ENCODE measurements at regions not wholly inside any gene's neighbourhood (a gene's known extent, or its start where the extent isn't known, plus 50 kb on each side); places are given as distances from the start of the nearest gene placed in this dataset.
A peak's percentile ranks its signal among the peaks of the same experiment; 100 is the strongest.

DNA sequence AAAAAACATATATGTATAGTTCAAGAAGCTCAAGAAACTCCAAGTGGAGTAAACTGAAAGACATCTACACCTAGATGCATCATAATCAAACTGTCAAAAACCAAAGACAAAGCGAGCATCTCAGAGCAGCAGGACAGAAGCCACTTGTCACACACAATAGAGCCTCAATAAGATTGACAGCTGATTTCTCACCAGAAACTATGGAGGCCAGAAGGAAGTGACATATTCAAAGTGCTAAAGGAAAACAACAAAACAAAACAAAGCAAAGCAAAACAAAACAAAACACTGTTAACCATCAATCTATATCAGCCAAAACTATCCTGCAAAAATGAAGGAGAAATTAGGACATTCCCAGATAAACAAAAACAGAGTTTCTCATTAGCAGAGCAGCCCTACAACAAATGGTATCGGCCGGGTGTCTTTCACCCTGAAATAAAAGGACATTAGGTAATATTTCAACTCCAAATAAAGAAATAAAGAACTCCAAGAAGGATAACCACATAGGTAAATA is 65.8 kb upstream of the SEPTIN5 start (continued):
- no peak for TF ChIP-seq RFX1 (IDR thresholded peaks at IDR 0.05)
- peak; percentile 90 to 96 for TF ChIP-seq MLLT1 (IDR thresholded peaks at IDR 0.05)
- peak; percentile 35; the same call in 1 of the 2 replicates for TF ChIP-seq CXXC5 (CRISPR knock-in tag; IDR thresholded peaks at IDR 0.05)
- peak; percentile 99 for TF ChIP-seq NBN (IDR thresholded peaks at IDR 0.05; ENCODE audit: low read depth)
- TF ChIP-seq MAFK (IDR thresholded peaks at IDR 0.05; ENCODE audit: low read length), result no peak
- peak in 1 of 3 experiments; percentile 54 for TF ChIP-seq YY1 (IDR thresholded peaks at IDR 0.05; ENCODE audit: borderline replicate concordance in 1 of 3, control insufficient read depth in 1 of 3, extremely low read depth in 1 of 3, insufficient read depth in 3 of 3, insufficient read length in 1 of 3, insufficient replicate concordance in 2 of 3, low read depth in 1 of 3, low read length in 2 of 3)
- no peak for TF ChIP-seq SAP30 (IDR thresholded peaks at IDR 0.05; ENCODE audit: borderline replicate concordance, insufficient read depth, low read depth, low read length, poor library complexity, severe bottlenecking)
- TF ChIP-seq HNRNPLL (IDR thresholded peaks at IDR 0.05; ENCODE audit: low read depth, low read length, poor library complexity, severe bottlenecking), result no peak
- no peak for TF ChIP-seq CCNT2 (IDR thresholded peaks at IDR 0.05; ENCODE audit: borderline replicate concordance, extremely low read depth, insufficient read length, low read depth, low read length)
- TF ChIP-seq, protein P1, sequence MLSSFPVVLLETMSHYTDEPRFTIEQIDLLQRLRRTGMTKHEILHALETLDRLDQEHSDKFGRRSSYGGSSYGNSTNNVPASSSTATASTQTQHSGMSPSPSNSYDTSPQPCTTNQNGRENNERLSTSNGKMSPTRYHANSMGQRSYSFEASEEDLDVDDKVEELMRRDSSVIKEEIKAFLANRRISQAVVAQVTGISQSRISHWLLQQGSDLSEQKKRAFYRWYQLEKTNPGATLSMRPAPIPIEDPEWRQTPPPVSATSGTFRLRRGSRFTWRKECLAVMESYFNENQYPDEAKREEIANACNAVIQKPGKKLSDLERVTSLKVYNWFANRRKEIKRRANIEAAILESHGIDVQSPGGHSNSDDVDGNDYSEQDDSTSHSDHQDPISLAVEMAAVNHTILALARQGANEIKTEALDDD (IDR thresholded peaks at IDR 0.05), result no peak
- TF ChIP-seq, protein P2, sequence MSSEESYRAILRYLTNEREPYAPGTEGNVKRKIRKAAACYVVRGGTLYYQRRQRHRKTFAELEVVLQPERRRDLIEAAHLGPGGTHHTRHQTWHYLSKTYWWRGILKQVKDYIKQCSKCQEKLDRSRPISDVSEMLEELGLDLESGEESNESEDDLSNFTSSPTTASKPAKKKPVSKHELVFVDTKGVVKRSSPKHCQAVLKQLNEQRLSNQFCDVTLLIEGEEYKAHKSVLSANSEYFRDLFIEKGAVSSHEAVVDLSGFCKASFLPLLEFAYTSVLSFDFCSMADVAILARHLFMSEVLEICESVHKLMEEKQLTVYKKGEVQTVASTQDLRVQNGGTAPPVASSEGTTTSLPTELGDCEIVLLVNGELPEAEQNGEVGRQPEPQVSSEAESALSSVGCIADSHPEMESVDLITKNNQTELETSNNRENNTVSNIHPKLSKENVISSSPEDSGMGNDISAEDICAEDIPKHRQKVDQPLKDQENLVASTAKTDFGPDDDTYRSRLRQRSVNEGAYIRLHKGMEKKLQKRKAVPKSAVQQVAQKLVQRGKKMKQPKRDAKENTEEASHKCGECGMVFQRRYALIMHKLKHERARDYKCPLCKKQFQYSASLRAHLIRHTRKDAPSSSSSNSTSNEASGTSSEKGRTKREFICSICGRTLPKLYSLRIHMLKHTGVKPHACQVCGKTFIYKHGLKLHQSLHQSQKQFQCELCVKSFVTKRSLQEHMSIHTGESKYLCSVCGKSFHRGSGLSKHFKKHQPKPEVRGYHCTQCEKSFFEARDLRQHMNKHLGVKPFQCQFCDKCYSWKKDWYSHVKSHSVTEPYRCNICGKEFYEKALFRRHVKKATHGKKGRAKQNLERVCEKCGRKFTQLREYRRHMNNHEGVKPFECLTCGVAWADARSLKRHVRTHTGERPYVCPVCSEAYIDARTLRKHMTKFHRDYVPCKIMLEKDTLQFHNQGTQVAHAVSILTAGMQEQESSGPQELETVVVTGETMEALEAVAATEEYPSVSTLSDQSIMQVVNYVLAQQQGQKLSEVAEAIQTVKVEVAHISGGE (CRISPR knock-in tag; IDR thresholded peaks at IDR 0.05), result no peak
- TF ChIP-seq TRIM28 (IDR thresholded peaks at IDR 0.05), result peak; percentile 100
- TF ChIP-seq E2F4 (CRISPR knock-in tag; IDR thresholded peaks at IDR 0.05; ENCODE audit: low read depth), result no peak
- no peak for TF ChIP-seq PCBP1 (IDR thresholded peaks at IDR 0.05; ENCODE audit: low read depth, low read length, poor library complexity, severe bottlenecking)
- TF ChIP-seq MITF (IDR thresholded peaks at IDR 0.05), result no peak
